ENCODE measurements at regions not wholly inside any gene's neighbourhood (a gene's known extent, or its start where the extent isn't known, plus 50 kb on each side); places are given as distances from the start of the nearest gene placed in this dataset.

DNA sequence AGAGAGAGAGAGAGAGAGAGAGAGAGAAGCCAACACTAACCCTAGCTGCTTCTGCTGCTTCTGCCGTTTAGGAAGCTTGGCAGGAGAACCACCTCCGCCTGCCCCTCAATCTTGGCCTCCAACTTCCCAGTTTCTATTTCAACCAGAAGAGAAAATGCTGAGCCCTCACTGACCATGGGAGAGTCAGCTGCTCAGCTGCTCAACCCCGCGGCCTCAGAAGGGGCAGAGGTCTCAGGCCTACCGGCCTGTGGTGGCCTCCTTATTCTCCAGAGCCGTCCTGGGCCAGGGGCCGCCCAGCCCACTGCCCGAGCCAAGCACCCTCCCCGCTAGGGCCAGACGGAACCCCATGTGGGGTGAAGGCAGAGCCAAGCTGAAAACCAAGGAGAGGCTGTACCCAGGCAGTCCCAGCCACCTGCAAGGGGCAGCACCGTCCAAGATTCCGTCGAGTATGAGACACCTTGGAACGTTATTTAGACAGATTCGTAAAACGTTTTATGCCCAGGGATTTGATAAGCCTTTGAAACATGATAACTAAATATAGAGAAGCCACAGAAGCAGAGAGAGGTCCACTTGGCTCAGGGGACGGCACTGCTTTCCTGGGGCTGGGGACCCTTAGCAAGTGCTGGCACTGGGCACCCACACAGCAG, 116.6 kb downstream of the DLL1 start:
- H3K4me1 Mint-ChIP-seq: 0 out of 2 replicates have a peak, but pooled peaks cover 2% of the 10 kb centered on the region
- TF ChIP-seq, protein P1, sequence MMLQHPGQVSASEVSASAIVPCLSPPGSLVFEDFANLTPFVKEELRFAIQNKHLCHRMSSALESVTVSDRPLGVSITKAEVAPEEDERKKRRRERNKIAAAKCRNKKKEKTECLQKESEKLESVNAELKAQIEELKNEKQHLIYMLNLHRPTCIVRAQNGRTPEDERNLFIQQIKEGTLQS (CRISPR knock-in tag; conservative IDR thresholded peaks at IDR 0.05): no peak
- TF ChIP-seq, protein P2, sequence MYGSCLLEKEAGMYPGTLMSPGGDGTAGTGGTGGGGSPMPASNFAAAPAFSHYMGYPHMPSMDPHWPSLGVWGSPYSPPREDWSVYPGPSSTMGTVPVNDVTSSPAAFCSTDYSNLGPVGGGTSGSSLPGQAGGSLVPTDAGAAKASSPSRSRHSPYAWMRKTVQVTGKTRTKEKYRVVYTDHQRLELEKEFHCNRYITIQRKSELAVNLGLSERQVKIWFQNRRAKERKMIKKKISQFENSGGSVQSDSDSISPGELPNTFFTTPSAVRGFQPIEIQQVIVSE (CRISPR knock-in tag; IDR thresholded peaks at IDR 0.05; ENCODE audit: borderline replicate concordance): no peak
- TF ChIP-seq ZNF423 (CRISPR knock-in tag; IDR thresholded peaks at IDR 0.05): no peak
- no peak for TF ChIP-seq IRF2 (CRISPR knock-in tag; IDR thresholded peaks at IDR 0.05; ENCODE audit: borderline replicate concordance, low read depth)
- no peak for TF ChIP-seq PRRX2 (CRISPR knock-in tag; IDR thresholded peaks at IDR 0.05)
- TF ChIP-seq, protein P3, sequence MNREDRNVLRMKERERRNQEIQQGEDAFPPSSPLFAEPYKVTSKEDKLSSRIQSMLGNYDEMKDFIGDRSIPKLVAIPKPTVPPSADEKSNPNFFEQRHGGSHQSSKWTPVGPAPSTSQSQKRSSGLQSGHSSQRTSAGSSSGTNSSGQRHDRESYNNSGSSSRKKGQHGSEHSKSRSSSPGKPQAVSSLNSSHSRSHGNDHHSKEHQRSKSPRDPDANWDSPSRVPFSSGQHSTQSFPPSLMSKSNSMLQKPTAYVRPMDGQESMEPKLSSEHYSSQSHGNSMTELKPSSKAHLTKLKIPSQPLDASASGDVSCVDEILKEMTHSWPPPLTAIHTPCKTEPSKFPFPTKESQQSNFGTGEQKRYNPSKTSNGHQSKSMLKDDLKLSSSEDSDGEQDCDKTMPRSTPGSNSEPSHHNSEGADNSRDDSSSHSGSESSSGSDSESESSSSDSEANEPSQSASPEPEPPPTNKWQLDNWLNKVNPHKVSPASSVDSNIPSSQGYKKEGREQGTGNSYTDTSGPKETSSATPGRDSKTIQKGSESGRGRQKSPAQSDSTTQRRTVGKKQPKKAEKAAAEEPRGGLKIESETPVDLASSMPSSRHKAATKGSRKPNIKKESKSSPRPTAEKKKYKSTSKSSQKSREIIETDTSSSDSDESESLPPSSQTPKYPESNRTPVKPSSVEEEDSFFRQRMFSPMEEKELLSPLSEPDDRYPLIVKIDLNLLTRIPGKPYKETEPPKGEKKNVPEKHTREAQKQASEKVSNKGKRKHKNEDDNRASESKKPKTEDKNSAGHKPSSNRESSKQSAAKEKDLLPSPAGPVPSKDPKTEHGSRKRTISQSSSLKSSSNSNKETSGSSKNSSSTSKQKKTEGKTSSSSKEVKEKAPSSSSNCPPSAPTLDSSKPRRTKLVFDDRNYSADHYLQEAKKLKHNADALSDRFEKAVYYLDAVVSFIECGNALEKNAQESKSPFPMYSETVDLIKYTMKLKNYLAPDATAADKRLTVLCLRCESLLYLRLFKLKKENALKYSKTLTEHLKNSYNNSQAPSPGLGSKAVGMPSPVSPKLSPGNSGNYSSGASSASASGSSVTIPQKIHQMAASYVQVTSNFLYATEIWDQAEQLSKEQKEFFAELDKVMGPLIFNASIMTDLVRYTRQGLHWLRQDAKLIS (CRISPR knock-in tag; IDR thresholded peaks at IDR 0.05; ENCODE audit: borderline replicate concordance): no peak
- TF ChIP-seq CREB1 (CRISPR knock-in tag; IDR thresholded peaks at IDR 0.05): no peak
- TF ChIP-seq, protein P4, sequence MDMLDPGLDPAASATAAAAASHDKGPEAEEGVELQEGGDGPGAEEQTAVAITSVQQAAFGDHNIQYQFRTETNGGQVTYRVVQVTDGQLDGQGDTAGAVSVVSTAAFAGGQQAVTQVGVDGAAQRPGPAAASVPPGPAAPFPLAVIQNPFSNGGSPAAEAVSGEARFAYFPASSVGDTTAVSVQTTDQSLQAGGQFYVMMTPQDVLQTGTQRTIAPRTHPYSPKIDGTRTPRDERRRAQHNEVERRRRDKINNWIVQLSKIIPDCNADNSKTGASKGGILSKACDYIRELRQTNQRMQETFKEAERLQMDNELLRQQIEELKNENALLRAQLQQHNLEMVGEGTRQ (CRISPR knock-in tag; IDR thresholded peaks at IDR 0.05): no peak
- TF ChIP-seq EMX1 (CRISPR knock-in tag; IDR thresholded peaks at IDR 0.05): no peak
- TF ChIP-seq, protein P5, sequence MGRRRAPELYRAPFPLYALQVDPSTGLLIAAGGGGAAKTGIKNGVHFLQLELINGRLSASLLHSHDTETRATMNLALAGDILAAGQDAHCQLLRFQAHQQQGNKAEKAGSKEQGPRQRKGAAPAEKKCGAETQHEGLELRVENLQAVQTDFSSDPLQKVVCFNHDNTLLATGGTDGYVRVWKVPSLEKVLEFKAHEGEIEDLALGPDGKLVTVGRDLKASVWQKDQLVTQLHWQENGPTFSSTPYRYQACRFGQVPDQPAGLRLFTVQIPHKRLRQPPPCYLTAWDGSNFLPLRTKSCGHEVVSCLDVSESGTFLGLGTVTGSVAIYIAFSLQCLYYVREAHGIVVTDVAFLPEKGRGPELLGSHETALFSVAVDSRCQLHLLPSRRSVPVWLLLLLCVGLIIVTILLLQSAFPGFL (CRISPR knock-in tag; IDR thresholded peaks at IDR 0.05; ENCODE audit: borderline replicate concordance): no peak
- CTCF ChIA-PET: no interaction called here
- peaks cover 8% of the 10 kb centered on the region for H3K9me3 Mint-ChIP-seq
- no peak overlapping the region for H3K4me3 Mint-ChIP-seq
- peaks cover 2% of the 10 kb centered on the region; the same call in 1 of the 2 replicates for H3K27me3 Mint-ChIP-seq (ENCODE audit: low read depth)
- DNase-seq (ENCODE audit: low spot score): no peak
- no peak overlapping the region for H3K27ac Mint-ChIP-seq
- POLR2A ChIA-PET: no interaction called here
- H3K36me3 Mint-ChIP-seq: peaks cover 7% of the 10 kb centered on the region
- ATAC-seq: no peak

DNA sequence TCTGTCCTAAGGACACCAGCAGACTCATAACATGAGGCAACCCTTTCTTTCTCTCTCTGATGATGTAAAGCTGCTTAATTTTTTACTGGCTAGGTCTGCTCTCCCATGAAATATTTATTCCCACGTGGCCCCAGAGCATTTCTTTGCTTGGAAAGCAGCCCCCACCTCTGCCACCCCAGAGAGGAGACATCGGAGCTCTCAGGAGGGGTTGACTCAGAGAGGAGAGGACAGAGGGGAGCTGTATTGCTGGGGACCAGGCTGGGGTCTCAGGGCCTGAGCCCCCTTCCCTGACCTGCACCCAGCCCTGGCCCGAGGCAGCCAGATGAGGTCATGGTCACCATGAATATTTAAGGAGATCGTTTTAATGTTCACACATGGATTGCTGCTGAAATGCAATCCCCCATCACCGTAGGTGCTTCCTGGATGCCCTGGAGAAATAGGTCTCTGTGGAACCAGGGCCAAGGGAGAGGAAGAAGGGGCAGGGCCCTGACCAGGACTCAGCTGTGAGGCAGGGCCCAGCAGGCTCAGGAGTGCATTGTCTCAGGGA, 117.5 kb downstream of the DLL1 start:
- no peak for ATAC-seq
- no peak overlapping the region for H3K4me3 Mint-ChIP-seq
- peaks cover 8% of the 10 kb centered on the region for H3K9me3 Mint-ChIP-seq
- ChIA-PET CTCF (no interaction called here), POLR2A (no interaction called here)
- no peak overlapping the region for H3K27ac Mint-ChIP-seq
- peaks cover 7% of the 10 kb centered on the region for H3K36me3 Mint-ChIP-seq
- peaks cover 2% of the 10 kb centered on the region; the same call in 1 of the 2 replicates for H3K27me3 Mint-ChIP-seq (ENCODE audit: low read depth)
- 0 out of 2 replicates have a peak, but pooled peaks cover 2% of the 10 kb centered on the region for H3K4me1 Mint-ChIP-seq
- DNase-seq (ENCODE audit: low spot score): no peak
- TF ChIP-seq ELF4 (CRISPR knock-in tag; IDR thresholded peaks at IDR 0.05; ENCODE audit: low read depth): no peak
- TF ChIP-seq, protein P6, sequence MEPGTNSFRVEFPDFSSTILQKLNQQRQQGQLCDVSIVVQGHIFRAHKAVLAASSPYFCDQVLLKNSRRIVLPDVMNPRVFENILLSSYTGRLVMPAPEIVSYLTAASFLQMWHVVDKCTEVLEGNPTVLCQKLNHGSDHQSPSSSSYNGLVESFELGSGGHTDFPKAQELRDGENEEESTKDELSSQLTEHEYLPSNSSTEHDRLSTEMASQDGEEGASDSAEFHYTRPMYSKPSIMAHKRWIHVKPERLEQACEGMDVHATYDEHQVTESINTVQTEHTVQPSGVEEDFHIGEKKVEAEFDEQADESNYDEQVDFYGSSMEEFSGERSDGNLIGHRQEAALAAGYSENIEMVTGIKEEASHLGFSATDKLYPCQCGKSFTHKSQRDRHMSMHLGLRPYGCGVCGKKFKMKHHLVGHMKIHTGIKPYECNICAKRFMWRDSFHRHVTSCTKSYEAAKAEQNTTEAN (CRISPR knock-in tag; IDR thresholded peaks at IDR 0.05): no peak
- TF ChIP-seq, protein P7, sequence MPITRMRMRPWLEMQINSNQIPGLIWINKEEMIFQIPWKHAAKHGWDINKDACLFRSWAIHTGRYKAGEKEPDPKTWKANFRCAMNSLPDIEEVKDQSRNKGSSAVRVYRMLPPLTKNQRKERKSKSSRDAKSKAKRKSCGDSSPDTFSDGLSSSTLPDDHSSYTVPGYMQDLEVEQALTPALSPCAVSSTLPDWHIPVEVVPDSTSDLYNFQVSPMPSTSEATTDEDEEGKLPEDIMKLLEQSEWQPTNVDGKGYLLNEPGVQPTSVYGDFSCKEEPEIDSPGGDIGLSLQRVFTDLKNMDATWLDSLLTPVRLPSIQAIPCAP (CRISPR knock-in tag; IDR thresholded peaks at IDR 0.05): no peak
- TF ChIP-seq CREM (CRISPR knock-in tag; IDR thresholded peaks at IDR 0.05): no peak
- no peak for TF ChIP-seq GTF2I (CRISPR knock-in tag; conservative IDR thresholded peaks at IDR 0.05)
- TF ChIP-seq SMAD3 (CRISPR knock-in tag; IDR thresholded peaks at IDR 0.05; ENCODE audit: borderline replicate concordance): no peak
- no peak for TF ChIP-seq KAT7 (CRISPR knock-in tag; IDR thresholded peaks at IDR 0.05; ENCODE audit: borderline replicate concordance)
- TF ChIP-seq, protein P4 (CRISPR knock-in tag; IDR thresholded peaks at IDR 0.05): no peak
- no peak for TF ChIP-seq ZBTB21 (CRISPR knock-in tag; IDR thresholded peaks at IDR 0.05; ENCODE audit: borderline replicate concordance)
- no peak for TF ChIP-seq ZNF263 (CRISPR knock-in tag; IDR thresholded peaks at IDR 0.05; ENCODE audit: low read depth)
- TF ChIP-seq, protein P8, sequence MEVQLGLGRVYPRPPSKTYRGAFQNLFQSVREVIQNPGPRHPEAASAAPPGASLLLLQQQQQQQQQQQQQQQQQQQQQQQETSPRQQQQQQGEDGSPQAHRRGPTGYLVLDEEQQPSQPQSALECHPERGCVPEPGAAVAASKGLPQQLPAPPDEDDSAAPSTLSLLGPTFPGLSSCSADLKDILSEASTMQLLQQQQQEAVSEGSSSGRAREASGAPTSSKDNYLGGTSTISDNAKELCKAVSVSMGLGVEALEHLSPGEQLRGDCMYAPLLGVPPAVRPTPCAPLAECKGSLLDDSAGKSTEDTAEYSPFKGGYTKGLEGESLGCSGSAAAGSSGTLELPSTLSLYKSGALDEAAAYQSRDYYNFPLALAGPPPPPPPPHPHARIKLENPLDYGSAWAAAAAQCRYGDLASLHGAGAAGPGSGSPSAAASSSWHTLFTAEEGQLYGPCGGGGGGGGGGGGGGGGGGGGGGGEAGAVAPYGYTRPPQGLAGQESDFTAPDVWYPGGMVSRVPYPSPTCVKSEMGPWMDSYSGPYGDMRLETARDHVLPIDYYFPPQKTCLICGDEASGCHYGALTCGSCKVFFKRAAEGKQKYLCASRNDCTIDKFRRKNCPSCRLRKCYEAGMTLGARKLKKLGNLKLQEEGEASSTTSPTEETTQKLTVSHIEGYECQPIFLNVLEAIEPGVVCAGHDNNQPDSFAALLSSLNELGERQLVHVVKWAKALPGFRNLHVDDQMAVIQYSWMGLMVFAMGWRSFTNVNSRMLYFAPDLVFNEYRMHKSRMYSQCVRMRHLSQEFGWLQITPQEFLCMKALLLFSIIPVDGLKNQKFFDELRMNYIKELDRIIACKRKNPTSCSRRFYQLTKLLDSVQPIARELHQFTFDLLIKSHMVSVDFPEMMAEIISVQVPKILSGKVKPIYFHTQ (CRISPR knock-in tag; IDR thresholded peaks at IDR 0.05): no peak

Data from WTC11 (cell line).